K562 (cell line): ENCODE measurements at regions not wholly inside any gene's neighbourhood (a gene's known extent, or its start where the extent isn't known, plus 50 kb on each side); places are given as distances from the start of the nearest gene placed in this dataset.

ENCODE experiments used
- ATAC-seq: fragments of 200-7000 bp; cut with Tn5 transposase; 3 replicates; pipeline ENCODE4 v1.9.1; 2020; ENCODE audit warnings: moderate library complexity
- BruUV-seq: library from RNA; stranded (reverse); fragments of 400-500 nt; replicated peaks from 2 replicates; lab custom pipeline; 2021; lab: Mats Ljungman, UMichigan
- CTCF ChIA-PET: fragments of 300-600 bp; formaldehyde crosslinking; extraction: SDS; loops from one replicate; lab custom pipeline; 2021; ENCODE audit warnings: low intra/inter-chr PET ratio; lab: Yijun Ruan, JAX
- POLR2A ChIA-PET: fragments of 300-600, 350-650 bp; sonication (Branson Sonifier 250); formaldehyde crosslinking; extraction: SDS; loops from one replicate; lab custom pipeline; 2021; ENCODE audit warnings: antibody characterized with exemption, inconsistent platforms; lab: Yijun Ruan, JAX
- DNase-seq, 4 experiments: peaks; one replicate each; pipeline versions ENCODE4 v3.0.0 to v3.0.0-alpha.2; 2011 to 2018; ENCODE audit warnings: low spot score in 3 of 4, mixed read lengths in 3 of 4; ENCODE audit errors: extremely low read depth in 1 of 4
- FAIRE-seq: peaks from 2 replicates; lab custom pipeline; 2011; peaks lifted over from hg19 to GRCh38; lab: Jason Lieb, UNC
- H2AFZ ChIP-seq: 2 replicates; pipeline ENCODE4 v1.6.0; 2011; ENCODE audit warnings: low read depth, low read length, control low read depth, inconsistent platforms
- H3K27ac ChIP-seq: fragments of 200-600 bp; 3 replicates; pipeline ENCODE4 v1.8.0; 2011; ENCODE audit warnings: low read depth, mild to moderate bottlenecking, control low read depth, inconsistent platforms, low read length, moderate library complexity, mixed read lengths; ENCODE audit errors: extremely low read depth
- H3K27me3 ChIP-seq, 2 experiments: fragments of 300-600 bp in 1 of 2; 2 replicates in 1 of 2; 3 replicates in 1 of 2; pipeline versions ENCODE4 v1.6.0 to v1.8.0; 2011; ENCODE audit warnings: inconsistent platforms in 2 of 2, low read length in 2 of 2, mild to moderate bottlenecking in 1 of 2, mixed read lengths in 1 of 2, moderate library complexity in 1 of 2; ENCODE audit not compliant: control insufficient read depth in 2 of 2, insufficient read depth in 2 of 2
- H3K36me3 ChIP-seq: fragments of 300-600 bp; 3 replicates; pipeline ENCODE4 v1.8.0; 2011; ENCODE audit warnings: mild to moderate bottlenecking, low read length, inconsistent platforms; ENCODE audit not compliant: control insufficient read depth, insufficient read depth
- H3K4me1 ChIP-seq, 2 experiments: fragments of 200-600 bp in 1 of 2; replicated peaks in 1 of 2; 2 replicates in 1 of 2; 3 replicates in 1 of 2; pipeline versions ENCODE4 v1.5.1 to v1.8.0; 2011; ENCODE audit warnings: inconsistent platforms in 2 of 2, low read length in 2 of 2, mild to moderate bottlenecking in 1 of 2, mixed read lengths in 1 of 2, moderate library complexity in 1 of 2; ENCODE audit not compliant: control insufficient read depth in 2 of 2, insufficient read depth in 2 of 2
- H3K4me2 ChIP-seq: 2 replicates; pipeline ENCODE4 v1.6.1; 2011; ENCODE audit warnings: low read length, control low read depth, inconsistent platforms, mixed read lengths; ENCODE audit not compliant: insufficient read depth
- H3K4me3 ChIP-seq: fragments of 200-600 bp; sonication (generic), shearing (Covaris generic); 2 replicates; pipeline ENCODE4 v1.5.1; 2016; ENCODE audit warnings: control low read depth, inconsistent platforms
- H3K79me2 ChIP-seq: fragments of 200-600 bp; 3 replicates; pipeline ENCODE4 v1.8.0; 2011; ENCODE audit warnings: low read length, inconsistent platforms; ENCODE audit not compliant: control insufficient read depth, insufficient read depth
- H3K9ac ChIP-seq, 2 experiments: 2 replicates each; pipeline versions ENCODE4 v1.6.0 to v1.6.1; 2011; ENCODE audit warnings: low read depth in 2 of 2, low read length in 2 of 2, control low read depth in 1 of 2, inconsistent platforms in 1 of 2, mild to moderate bottlenecking in 1 of 2, mixed read lengths in 1 of 2; ENCODE audit not compliant: insufficient read depth in 1 of 2
- H3K9me1 ChIP-seq: one replicate; pipeline ENCODE4 v1.6.0; 2011; ENCODE audit warnings: inconsistent platforms, mild to moderate bottlenecking, low read length, moderate library complexity; ENCODE audit not compliant: control insufficient read depth, insufficient read depth
- H3K9me3 ChIP-seq: replicated peaks from 2 replicates; pipeline ENCODE4 v1.5.1; 2011; ENCODE audit warnings: low read depth, low read length, inconsistent platforms; ENCODE audit not compliant: control insufficient read depth, insufficient read depth
- H4K20me1 ChIP-seq: replicated peaks from 2 replicates; pipeline ENCODE4 v1.6.1; 2011; ENCODE audit warnings: low read length, inconsistent platforms, mixed read lengths; ENCODE audit not compliant: control insufficient read depth, insufficient read depth
- CBX2 ChIP-seq: fragments of 200-600 bp; sonication (generic); IDR thresholded peaks from one replicate; pipeline ENCODE4 v1.6.1; 2012; ENCODE audit warnings: mild to moderate bottlenecking, low read length, inconsistent platforms; ENCODE audit not compliant: insufficient read depth, poor library complexity, severe bottlenecking
- HIVEP1 ChIP-seq: fragments of 250-450 bp; sonication (Bioruptor Pico); IDR thresholded peaks from 2 replicates; pipeline ENCODE4 v1.4.0; 2020; ENCODE audit warnings: mild to moderate bottlenecking
- HMGN3 ChIP-seq: IDR thresholded peaks from 2 replicates; pipeline ENCODE4 v1.6.1; 2011; ENCODE audit warnings: borderline replicate concordance, low read depth, mild to moderate bottlenecking, mixed read lengths, low read length; ENCODE audit not compliant: insufficient read length; ENCODE audit errors: extremely low read depth
- ILK ChIP-seq: fragments of 450-650 bp; IDR thresholded peaks from 2 replicates; pipeline ENCODE4 v1.6.1; 2016; ENCODE audit warnings: missing genetic modification characterization, low read depth, mild to moderate bottlenecking, missing compliant biosample characterization, moderate library complexity, borderline replicate concordance
- NBN ChIP-seq: fragments of 450-650 bp; IDR thresholded peaks from 2 replicates; pipeline ENCODE4 v1.6.1; 2016; ENCODE audit warnings: low read depth, mild to moderate bottlenecking
- NR2C1 ChIP-seq, 2 experiments: fragments of 450-650 bp; IDR thresholded peaks; 2 replicates each; pipeline ENCODE4 v1.6.1; 2017; ENCODE audit warnings: mild to moderate bottlenecking in 2 of 2, antibody characterized with exemption in 1 of 2, inconsistent platforms in 1 of 2, missing compliant biosample characterization in 1 of 2, missing genetic modification characterization in 1 of 2
- SMARCB1 ChIP-seq: IDR thresholded peaks from 2 replicates; pipeline ENCODE4 v1.6.1; 2011; ENCODE audit warnings: improper control_type of control experiment, low read depth; ENCODE audit not compliant: insufficient read length
- TBL1XR1 ChIP-seq, 2 experiments: IDR thresholded peaks; 2 replicates each; pipeline ENCODE4 v1.6.1; 2012; ENCODE audit warnings: improper control_type of control experiment in 2 of 2, low read length in 2 of 2, mild to moderate bottlenecking in 1 of 2
- TFAM ChIP-seq: fragments of 250-450 bp; sonication (Bioruptor Pico); conservative IDR thresholded peaks from 2 replicates; pipeline ENCODE4 v1.5.0; 2021; ENCODE audit warnings: mild to moderate bottlenecking, moderate library complexity
- ZFX ChIP-seq: sonication (generic); formaldehyde crosslinking; IDR thresholded peaks from 2 replicates; pipeline ENCODE4 v1.8.0; 2022; ENCODE audit warnings: mild to moderate bottlenecking, missing genetic modification reagents, moderate library complexity
- ZNF76 ChIP-seq: fragments of 250-450 bp; sonication (Bioruptor Pico); IDR thresholded peaks from 2 replicates; pipeline ENCODE4 v1.4.0; 2020; ENCODE audit warnings: mild to moderate bottlenecking, moderate library complexity, borderline replicate concordance
- in situ Hi-C: fragments of 300-500 bp; cut with MboI; formaldehyde crosslinking; loops from 4 replicates; pipeline ENCODE4 v1.15.0; 2018; ENCODE audit warnings: inconsistent platforms, mixed read lengths
- intact Hi-C: fragments of 100-400 bp; cut with micrococcal nuclease; formaldehyde crosslinking; loops from 2 replicates; pipeline ENCODE4 v1.14.2; 2022

DNA sequence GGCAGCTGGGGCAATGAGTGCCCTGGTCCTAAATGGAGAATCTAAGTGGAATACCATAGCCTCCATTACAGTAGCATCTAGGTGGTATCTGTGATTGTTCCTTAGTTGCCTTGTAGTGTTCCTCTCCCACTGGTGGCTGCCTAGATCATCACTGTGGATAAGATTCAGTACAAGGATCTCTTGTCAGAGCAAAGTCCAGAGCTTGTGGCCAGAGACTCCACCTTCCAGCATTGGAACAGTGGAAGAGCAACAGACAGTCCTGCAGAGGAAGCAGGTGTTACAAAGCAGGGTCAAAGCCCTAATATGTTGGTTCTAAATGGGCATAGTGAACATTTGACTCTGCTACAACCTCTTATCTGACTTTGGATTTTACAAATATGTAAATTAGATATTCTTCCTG lies 194.1 kb upstream of the GRIK2 start:
- no peak for FAIRE-seq
- ATAC-seq, result no peak
- DNase-seq, result no peak
- Histone ChIP-seq H3K4me3 (no peak overlapping the region), H3K9me3 (no peaks in the 10 kb centered on the region), H3K36me3 (no peaks in the 10 kb centered on the region), H4K20me1 (no peaks in the 10 kb centered on the region), H3K9ac (no peak overlapping the region), H2AFZ (no peak overlapping the region), H3K9me1 (no peaks in the 10 kb centered on the region), H3K79me2 (no peaks in the 10 kb centered on the region), H3K27me3 (no peaks in the 10 kb centered on the region), H3K4me2 (no peak overlapping the region), H3K27ac (no peak overlapping the region), H3K4me1 (no peaks in the 10 kb centered on the region)
- in situ Hi-C loops, result no loop called here
- intact Hi-C loops, result no loop called here
- POLR2A ChIA-PET, result no interaction called here
- CTCF ChIA-PET, result no interaction called here
- TF ChIP-seq NR2C1 (IDR thresholded peaks at IDR 0.05), result no peak
- no peak for TF ChIP-seq NR2C1 (tag; IDR thresholded peaks at IDR 0.05)
- TF ChIP-seq HIVEP1 (CRISPR knock-in tag), result no peak
- no peak for TF ChIP-seq TBL1XR1 (IDR thresholded peaks at IDR 0.05; ENCODE audit: low read length in 2 of 2)
- no TSS peak for BruUV-seq

DNA sequence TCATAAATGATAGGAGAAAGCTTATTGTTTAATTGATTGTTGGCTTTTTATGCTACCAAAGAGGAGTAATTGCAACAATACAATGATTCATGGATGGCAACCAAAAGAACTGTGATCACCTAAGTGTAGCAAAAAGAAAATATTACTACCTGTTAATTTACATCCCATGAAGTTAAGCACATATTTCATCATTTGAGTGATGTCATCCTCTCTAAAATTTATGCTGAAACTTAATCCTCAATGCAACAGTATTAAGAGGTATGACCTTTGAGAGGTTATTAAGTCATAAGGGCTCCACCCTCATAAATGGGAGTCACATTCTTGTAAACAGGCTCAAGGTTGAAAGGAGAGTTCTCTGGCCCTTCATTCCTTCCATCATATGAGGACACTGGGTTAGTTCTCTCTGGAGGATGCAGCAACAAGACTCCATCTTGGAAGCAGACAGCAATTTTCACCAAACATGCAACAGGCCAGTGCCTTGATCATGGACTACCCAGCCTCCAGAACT lies 190.6 kb upstream of the GRIK2 start:
- ChIA-PET POLR2A (no interaction called here), CTCF (no interaction called here)

More for the DNA sequence above, 190.6 kb upstream of the GRIK2 start:
- H3K9ac ChIP-seq, result no peak overlapping the region
- no TSS peak for BruUV-seq
- no peak for FAIRE-seq
- in situ Hi-C loops, result no loop called here
- no peak overlapping the region for H3K27ac ChIP-seq
- ATAC-seq, result no peak
- no peak for DNase-seq
- intact Hi-C loops, result no loop called here
- H3K27me3 ChIP-seq, result no peaks in the 10 kb centered on the region
- no peak overlapping the region for H3K4me3 ChIP-seq
- H2AFZ ChIP-seq, result no peak overlapping the region
- H3K9me3 ChIP-seq, result no peaks in the 10 kb centered on the region
- H4K20me1 ChIP-seq, result no peaks in the 10 kb centered on the region
- H3K4me2 ChIP-seq, result no peak overlapping the region
- no peaks in the 10 kb centered on the region for H3K36me3 ChIP-seq
- H3K4me1 ChIP-seq, result no peaks in the 10 kb centered on the region
- TF ChIP-seq ZNF76 (CRISPR knock-in tag) (no peak), TFAM (CRISPR knock-in tag) (no peak), TBL1XR1 (IDR thresholded peaks at IDR 0.05; ENCODE audit: low read length in 2 of 2) (no peak), ZFX (no peak), ILK (tag) (no peak), SMARCB1 (no peak), HMGN3 (no peak), NBN (no peak), CBX2 (no peak)
- TF ChIP-seq, all 486 proteins: peak for 0
- Histone ChIP-seq H3K79me2 (no peaks in the 10 kb centered on the region), H3K9me1 (no peaks in the 10 kb centered on the region)
